Activated CD4-positive, alpha-beta T cell treated with anti-CD3 and anti-CD28 coated beads, Interleukin-2, amount 50 U/mL, for 24 hours (primary cell): ENCODE measurements at regions not wholly inside any gene's neighbourhood (a gene's known extent, or its start where the extent isn't known, plus 50 kb on each side); places are given as distances from the start of the nearest gene placed in this dataset.
A peak's percentile ranks its signal among the peaks of the same experiment; 100 is the strongest.

Experiments used
- DNase-seq, 2 donors: peaks; one replicate each; pipeline ENCODE4 v3.0.0-alpha.2; 2020; ENCODE audit warnings: low read depth in 1 of 2, low spot score in 1 of 2

GRCh38 chr10:131781791-131782190 is 119.0 kb upstream of the PPP2R2D start:
- no peak for DNase-seq

GRCh38 chr10:131784363-131785120 is 116.3 kb upstream of the PPP2R2D start:
- no peak for DNase-seq

- no peak for DNase-seq
Observed at GRCh38 chr10:131785121-131785460, 115.7 kb upstream of the PPP2R2D start.

- peak in 1 of 2 donors; percentile 9 for DNase-seq
Observed at GRCh38 chr10:131786756-131787605, 113.8 kb upstream of the PPP2R2D start.

GRCh38 chr10:131787961-131788360 is 112.8 kb upstream of the PPP2R2D start:
- DNase-seq, result no peak

- no peak for DNase-seq
Observed at GRCh38 chr10:131788386-131788785, 112.4 kb upstream of the PPP2R2D start.

DNA sequence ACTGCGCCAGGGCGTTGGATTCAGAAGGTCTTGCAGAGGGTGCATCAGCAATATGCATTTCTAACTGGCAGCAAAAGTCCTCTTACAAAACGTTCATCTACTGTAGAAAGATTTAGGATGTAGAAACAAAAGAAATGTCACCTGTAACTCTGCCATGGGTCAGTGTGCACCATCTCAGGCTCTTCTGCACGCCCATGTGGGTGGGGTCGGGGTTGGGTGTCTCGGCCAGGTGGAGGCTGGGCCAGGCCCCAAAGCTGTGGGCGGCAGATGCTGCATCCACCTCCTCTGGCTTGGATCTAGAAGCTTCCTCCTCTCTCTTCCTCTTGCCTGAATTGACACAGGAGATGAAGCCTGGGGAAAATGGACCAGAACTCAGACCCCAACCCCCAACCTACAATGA is 111.3 kb upstream of the PPP2R2D start:
- no peak for DNase-seq

DNA sequence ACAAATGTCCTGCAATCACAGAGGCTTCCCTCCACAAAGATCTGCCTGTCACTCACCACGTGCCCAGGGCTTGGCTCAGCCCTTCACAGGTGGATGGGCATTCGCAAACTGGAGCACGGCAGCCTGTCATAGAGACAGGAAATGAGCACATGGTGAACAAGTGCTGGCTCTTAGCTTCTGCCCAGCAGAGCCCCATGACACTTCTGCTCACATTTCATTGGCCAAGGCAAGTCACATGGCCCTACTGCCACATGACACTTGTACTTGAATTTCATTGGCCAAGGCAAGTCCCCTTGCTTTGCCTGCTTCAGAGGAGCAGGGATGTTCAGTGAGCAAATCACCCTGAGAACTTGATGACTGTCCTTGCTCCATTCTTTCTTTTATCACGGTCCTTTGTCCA is 110.8 kb upstream of the PPP2R2D start:
- peak in 1 of 2 donors; percentile 9 for DNase-seq

GRCh38 chr10:131792011-131792651 is 108.7 kb upstream of the PPP2R2D start:
- DNase-seq, result no peak

- no peak for DNase-seq
Observed at GRCh38 chr10:131792809-131793208, 108.0 kb upstream of the PPP2R2D start.

- DNase-seq, result no peak
Observed at GRCh38 chr10:131795761-131796160, 105.0 kb upstream of the PPP2R2D start.

- no peak for DNase-seq
Observed at GRCh38 chr10:131797626-131798025, 103.2 kb upstream of the PPP2R2D start.

DNA sequence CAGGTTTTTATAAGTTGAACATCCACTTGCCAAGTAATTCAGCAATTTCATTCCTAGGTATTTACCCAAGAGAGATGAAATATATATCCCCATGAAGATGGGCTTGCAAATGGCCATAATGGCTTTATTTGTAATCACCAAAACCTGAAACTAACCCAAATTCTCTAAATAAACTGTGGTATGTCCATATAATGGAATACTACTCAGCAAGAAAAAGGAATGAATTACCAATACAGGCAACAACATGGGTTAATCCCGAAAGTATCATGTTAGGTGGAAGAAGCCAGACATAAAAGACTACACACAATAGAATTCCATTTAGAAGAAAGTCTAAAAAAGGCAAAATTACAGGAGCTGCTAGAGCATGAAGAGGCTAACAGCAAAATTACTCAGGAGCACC is 101.4 kb upstream of the PPP2R2D start:
- DNase-seq, result no peak

DNA sequence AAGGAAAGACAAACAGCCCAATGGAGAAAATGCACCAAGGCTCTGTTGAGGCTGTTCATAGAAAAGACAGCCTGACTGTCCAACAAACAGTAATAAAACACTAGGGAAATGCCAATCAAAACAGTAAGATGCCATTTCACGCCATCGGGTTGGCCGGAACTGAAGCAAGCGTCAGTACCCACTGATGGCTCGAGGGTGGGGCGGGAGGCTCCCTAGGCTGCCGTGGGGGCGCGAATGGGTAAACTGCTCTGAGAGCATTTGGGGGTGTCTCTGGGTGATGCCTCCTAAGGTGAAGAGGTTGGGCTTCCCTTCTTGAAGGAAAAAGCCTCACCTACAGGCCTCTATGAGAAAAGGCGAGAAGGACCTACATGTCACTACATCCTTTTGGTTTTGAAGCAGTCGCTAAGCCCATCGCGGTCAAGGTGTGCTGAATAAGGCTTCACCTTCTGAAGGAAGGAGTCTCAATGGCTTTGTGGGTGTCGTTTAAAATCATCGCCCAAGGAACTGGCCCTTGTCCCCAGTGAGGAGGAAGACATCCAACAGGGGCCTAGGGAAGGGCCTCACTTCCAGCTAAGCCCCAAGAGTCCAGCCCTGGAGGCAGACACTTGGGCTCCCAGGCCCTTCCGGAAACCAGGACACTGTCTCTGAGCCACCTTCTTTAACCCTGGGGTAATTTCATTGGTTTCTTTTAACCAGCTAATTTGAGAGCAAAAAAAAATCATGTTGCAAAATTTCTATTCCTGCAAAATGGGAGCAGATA is 98.5 kb upstream of the PPP2R2D start:
- no peak for DNase-seq

- DNase-seq, result no peak
Observed at GRCh38 chr10:131802996-131803395, 97.8 kb upstream of the PPP2R2D start.

- DNase-seq, result no peak
Observed at GRCh38 chr10:131803860-131804425, 96.9 kb upstream of the PPP2R2D start.

DNA sequence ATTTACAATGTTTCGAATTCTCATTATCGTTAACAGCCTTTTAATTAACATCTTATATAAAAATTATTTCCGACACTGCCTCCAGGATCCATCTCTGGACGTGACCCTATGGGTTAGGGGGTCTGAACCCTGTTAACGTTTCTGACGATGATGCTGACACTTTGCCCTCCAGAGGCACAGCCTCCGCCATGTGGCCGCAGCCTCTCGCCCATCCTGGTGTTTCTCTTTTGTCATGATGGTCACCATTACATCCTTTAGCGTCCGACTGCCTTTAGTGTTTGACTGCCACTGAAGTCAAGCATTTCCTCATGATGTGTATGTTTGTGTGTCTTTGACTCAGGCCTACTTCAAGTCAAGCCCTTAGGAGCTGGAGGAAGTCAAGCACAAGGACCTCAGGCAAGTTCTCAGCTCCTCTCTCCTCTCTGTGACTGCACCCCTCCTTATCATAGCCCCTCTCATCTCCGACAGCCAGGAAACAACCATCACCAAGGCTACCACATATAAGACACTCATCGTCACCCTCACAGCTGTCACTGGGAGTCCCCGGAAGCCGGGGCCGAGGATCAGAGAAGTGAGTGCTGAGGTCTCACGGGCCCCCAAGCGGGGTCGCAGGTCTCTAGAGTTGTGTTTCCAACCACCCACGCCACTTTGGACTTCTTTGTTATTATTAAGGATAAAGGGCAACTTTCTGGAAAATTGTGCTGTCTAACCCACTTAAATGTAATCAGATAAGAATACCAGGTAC is 96.1 kb upstream of the PPP2R2D start:
- no peak for DNase-seq

- no peak for DNase-seq
Observed at GRCh38 chr10:131805696-131806095, 95.1 kb upstream of the PPP2R2D start.

- no peak for DNase-seq
Observed at GRCh38 chr10:131806146-131806545, 94.7 kb upstream of the PPP2R2D start.

GRCh38 chr10:131806646-131807317 is 94.0 kb upstream of the PPP2R2D start:
- no peak for DNase-seq
